ENCODE measurements at regions not wholly inside any gene's neighbourhood (a gene's known extent, or its start where the extent isn't known, plus 50 kb on each side); places are given as distances from the start of the nearest gene placed in this dataset.

- Mint-ChIP-seq H3K27ac (no peak overlapping the region), H3K9me3 (peaks cover 6 to 9% of the 10 kb centered on the region in 2 donors), H3K36me3 (no peaks in the 10 kb centered on the region), H3K4me1 (no peaks in the 10 kb centered on the region), H3K27me3 (peaks cover 7 to 11% of the 10 kb centered on the region in 2 donors), H3K4me3 (no peak overlapping the region)
- DNase-seq, result no peak
- ATAC-seq (replicated peaks), result no peak
These were observed 70.8 kb upstream of the FGFR2 start for GRCh38 chr10:121669028-121669374.

DNA sequence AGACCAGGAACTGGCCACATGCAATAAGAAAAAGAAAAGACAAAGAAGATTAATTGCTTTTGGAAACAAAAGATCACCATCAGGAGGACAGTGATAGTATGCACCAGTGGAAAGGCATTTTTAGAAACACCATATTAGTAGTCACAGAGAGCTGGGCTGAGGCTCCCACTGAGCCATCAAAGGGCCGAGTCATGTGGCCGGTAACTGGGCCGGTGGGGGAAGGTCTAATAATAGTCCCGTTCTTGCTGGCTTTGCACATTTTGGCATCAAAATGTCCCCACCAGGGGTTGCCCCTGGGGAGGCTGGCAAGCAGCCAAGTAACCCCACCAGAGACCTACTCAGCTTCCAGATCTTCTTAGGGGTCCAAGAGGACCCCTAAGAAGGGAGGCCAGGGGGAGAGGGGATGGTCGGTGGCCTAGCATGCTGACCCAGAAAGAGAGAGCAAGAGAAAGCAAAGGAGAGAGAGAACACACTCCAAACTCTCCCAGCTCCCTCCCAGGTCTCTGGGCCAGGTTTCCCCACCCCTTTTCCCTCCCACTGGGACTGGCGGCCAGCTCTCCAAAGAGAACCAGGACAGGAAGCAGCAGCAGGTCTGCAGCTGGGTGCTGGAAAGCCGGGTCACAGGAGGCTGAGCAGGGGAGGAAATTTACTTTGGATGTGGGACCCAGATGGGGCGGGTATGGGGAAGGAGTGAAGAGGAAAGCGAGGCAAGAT is 70.2 kb upstream of the FGFR2 start:
- H3K4me3 Mint-ChIP-seq, result no peak overlapping the region
- H3K27me3 Mint-ChIP-seq, result peaks cover 7 to 11% of the 10 kb centered on the region in 2 donors
- no peak overlapping the region for H3K27ac Mint-ChIP-seq
- ATAC-seq (replicated peaks) (no peak), DNase-seq (no peak)
- H3K9me3 Mint-ChIP-seq, result peaks cover 7 to 9% of the 10 kb centered on the region in 2 donors
- no peaks in the 10 kb centered on the region for H3K4me1 Mint-ChIP-seq
- H3K36me3 Mint-ChIP-seq, result no peaks in the 10 kb centered on the region

DNA sequence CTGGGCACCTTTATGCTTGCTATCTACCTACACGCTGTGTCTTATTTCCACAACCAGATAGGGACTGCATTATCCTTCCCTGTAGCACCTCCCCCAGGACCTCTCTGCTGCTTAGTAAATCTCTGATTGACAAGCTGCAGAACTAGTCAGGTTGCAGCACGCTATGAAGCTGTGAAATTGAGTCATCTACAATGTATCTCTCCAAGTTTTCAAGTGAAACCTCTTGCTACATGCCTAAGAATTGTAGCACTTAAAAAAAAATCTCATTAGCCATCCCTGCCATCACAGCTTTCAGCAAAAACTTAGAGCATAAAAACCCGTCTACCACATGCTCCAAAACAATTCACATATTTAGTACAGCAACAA is 69.7 kb upstream of the FGFR2 start:
- Mint-ChIP-seq H3K4me1 (no peaks in the 10 kb centered on the region), H3K27ac (no peak overlapping the region), H3K9me3 (peaks cover 7 to 9% of the 10 kb centered on the region in 2 donors), H3K27me3 (peaks cover 7 to 11% of the 10 kb centered on the region in 2 donors), H3K4me3 (no peak overlapping the region), H3K36me3 (no peaks in the 10 kb centered on the region)
- DNase-seq (no peak), ATAC-seq (replicated peaks) (no peak)

GRCh38 chr10:121665809-121666208 is 67.6 kb upstream of the FGFR2 start:
- ATAC-seq (replicated peaks) (no peak), DNase-seq (no peak)
- peaks cover 7 to 9% of the 10 kb centered on the region in 2 donors for H3K9me3 Mint-ChIP-seq
- H3K27me3 Mint-ChIP-seq, result peaks cover 7 to 11% of the 10 kb centered on the region in 2 donors
- H3K36me3 Mint-ChIP-seq, result no peaks in the 10 kb centered on the region
- H3K4me1 Mint-ChIP-seq, result no peaks in the 10 kb centered on the region
- H3K4me3 Mint-ChIP-seq, result no peak overlapping the region
- no peak overlapping the region for H3K27ac Mint-ChIP-seq

GRCh38 chr10:121664671-121665070 is 66.4 kb upstream of the FGFR2 start:
- ATAC-seq (replicated peaks), result no peak
- Mint-ChIP-seq H3K36me3 (no peaks in the 10 kb centered on the region), H3K27me3 (peaks cover 2 to 11% of the 10 kb centered on the region in 2 donors), H3K4me3 (no peak overlapping the region), H3K27ac (no peak overlapping the region), H3K9me3 (peaks cover 7 to 9% of the 10 kb centered on the region in 2 donors), H3K4me1 (no peaks in the 10 kb centered on the region)
- no peak for DNase-seq

DNA sequence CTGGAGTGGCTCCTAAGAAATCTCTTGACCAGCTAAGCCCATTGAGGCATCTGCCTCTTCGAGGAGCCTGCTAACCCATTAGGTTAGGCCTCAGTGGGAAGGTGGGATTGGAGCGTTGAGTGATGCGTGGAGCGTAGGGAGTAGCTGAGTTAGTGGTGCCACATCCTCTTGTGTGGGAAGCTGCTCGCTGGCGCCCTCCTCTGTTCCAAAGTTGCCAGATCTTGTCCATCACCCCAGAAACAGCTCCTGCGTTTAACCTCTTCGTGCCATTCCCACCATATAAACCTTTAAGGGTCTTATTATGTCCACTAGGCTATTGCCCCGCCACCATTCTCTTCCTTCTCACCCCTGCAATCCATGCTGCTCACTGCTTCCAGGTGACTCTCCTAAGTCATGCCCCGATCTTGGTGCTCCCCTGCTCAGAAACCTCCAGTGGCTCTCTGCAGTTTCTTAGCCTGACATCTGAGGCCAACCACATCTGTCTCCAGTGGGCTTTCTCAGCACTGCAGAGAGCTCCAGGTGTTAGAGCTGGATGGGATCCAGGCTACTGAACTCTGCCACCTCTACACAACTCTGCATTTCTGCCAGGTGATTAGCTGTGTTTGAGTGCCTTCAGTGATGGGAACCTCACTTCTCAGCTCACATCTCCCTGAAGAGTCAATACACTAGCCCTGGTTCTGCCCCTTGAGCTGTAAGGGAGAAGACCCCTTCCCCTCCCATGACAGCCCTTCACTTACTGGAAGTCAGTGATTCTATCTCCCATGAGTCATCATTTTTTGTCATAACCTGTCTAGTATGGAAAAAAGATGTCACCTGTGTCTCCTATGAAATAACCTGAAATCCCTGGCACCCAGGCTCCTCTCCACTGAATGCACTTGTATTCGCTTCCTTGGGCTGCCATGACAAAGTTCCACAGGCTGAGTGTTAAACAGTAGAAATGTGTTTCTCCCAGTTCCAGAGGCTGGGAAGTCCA is 65.0 kb upstream of the FGFR2 start:
- H3K27me3 Mint-ChIP-seq, result peaks cover 0 to 4% of the 10 kb centered on the region in 2 donors
- ATAC-seq (replicated peaks) (no peak), DNase-seq (no peak)
- H3K4me1 Mint-ChIP-seq, result no peaks in the 10 kb centered on the region
- H3K9me3 Mint-ChIP-seq, result peaks cover 7 to 9% of the 10 kb centered on the region in 2 donors
- no peak overlapping the region for H3K4me3 Mint-ChIP-seq
- H3K36me3 Mint-ChIP-seq, result no peaks in the 10 kb centered on the region
- H3K27ac Mint-ChIP-seq, result no peak overlapping the region

GRCh38 chr10:121662531-121662930 is 64.3 kb upstream of the FGFR2 start:
- no peak for DNase-seq
- Mint-ChIP-seq H3K4me3 (no peak overlapping the region), H3K36me3 (no peaks in the 10 kb centered on the region), H3K27me3 (no peaks in the 10 kb centered on the region), H3K4me1 (no peaks in the 10 kb centered on the region), H3K9me3 (peaks cover 7 to 9% of the 10 kb centered on the region in 2 donors), H3K27ac (no peak overlapping the region)
- ATAC-seq (replicated peaks), result no peak

DNA sequence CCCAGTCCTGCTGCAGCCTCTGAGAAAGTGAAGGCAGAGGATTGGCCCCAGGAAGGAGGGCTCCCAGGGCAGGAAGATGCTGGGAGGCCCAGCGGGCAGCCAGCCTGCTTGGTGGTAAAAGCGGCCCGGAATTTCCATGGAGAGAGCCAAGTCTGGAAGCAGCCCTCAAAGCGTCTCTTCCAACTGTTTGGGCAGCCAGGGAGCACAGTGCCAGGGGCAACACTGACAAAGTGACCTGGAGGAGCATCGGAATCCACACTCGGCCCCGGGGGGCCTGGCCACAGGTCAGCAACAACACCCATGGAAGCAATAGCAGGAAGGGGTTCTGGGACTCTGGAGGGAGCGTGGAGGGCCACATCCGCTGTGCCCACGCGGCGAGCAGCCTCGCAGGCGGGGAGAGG is 63.2 kb upstream of the FGFR2 start:
- Mint-ChIP-seq H3K27ac (no peak overlapping the region), H3K27me3 (no peaks in the 10 kb centered on the region), H3K4me1 (no peaks in the 10 kb centered on the region), H3K36me3 (no peaks in the 10 kb centered on the region), H3K4me3 (no peak overlapping the region), H3K9me3 (peaks cover 6 to 9% of the 10 kb centered on the region in 2 donors)
- ATAC-seq (replicated peaks) (no peak), DNase-seq (no peak)

DNA sequence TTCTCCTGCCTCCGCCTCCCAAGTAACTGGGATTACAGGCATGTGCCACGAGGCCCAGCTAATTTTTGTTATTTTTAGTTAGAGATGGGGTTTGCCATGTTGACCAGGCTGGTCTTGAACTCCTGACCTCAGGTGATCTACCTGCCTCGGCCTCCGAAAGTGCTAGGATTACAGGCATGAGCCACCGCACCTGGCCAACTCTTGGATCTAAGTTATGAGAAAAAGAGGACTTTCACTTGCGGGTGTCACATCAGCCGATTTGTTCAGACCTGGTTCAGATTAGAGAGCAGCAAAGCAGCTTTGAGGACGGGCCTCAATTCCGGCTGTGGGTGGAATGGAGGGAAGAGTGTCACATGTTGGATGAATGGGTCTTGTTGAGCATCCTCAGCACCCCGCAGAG is 61.0 kb upstream of the FGFR2 start:
- ATAC-seq (replicated peaks) (no peak), DNase-seq (no peak)
- Mint-ChIP-seq H3K9me3 (peaks cover 0 to 1% of the 10 kb centered on the region in 2 donors), H3K4me3 (no peak overlapping the region), H3K27ac (no peak overlapping the region), H3K27me3 (no peaks in the 10 kb centered on the region), H3K4me1 (no peaks in the 10 kb centered on the region), H3K36me3 (no peaks in the 10 kb centered on the region)

- no peaks in the 10 kb centered on the region for H3K4me1 Mint-ChIP-seq
- DNase-seq (no peak), ATAC-seq (replicated peaks) (no peak)
- no peaks in the 10 kb centered on the region for H3K27me3 Mint-ChIP-seq
- no peak overlapping the region for H3K27ac Mint-ChIP-seq
- no peaks in the 10 kb centered on the region for H3K36me3 Mint-ChIP-seq
- H3K9me3 Mint-ChIP-seq, result peaks cover under 1% of the 10 kb centered on the region in 2 donors
- H3K4me3 Mint-ChIP-seq, result no peak overlapping the region
These were observed 60.4 kb upstream of the FGFR2 start for GRCh38 chr10:121658611-121659010.

- DNase-seq (no peak), ATAC-seq (replicated peaks) (no peak)
- Mint-ChIP-seq H3K27ac (no peak overlapping the region), H3K9me3 (peaks cover 0 to 4% of the 10 kb centered on the region in 2 donors), H3K4me1 (no peaks in the 10 kb centered on the region), H3K4me3 (no peak overlapping the region), H3K27me3 (no peaks in the 10 kb centered on the region), H3K36me3 (no peaks in the 10 kb centered on the region)
These were observed 59.9 kb upstream of the FGFR2 start for GRCh38 chr10:121658111-121658510.

GRCh38 chr10:121655254-121656144 is 57.3 kb upstream of the FGFR2 start:
- no peaks in the 10 kb centered on the region for H3K4me1 Mint-ChIP-seq
- no peak overlapping the region for H3K4me3 Mint-ChIP-seq
- H3K9me3 Mint-ChIP-seq, result peaks cover 0 to 4% of the 10 kb centered on the region in 2 donors
- no peaks in the 10 kb centered on the region for H3K36me3 Mint-ChIP-seq
- H3K27ac Mint-ChIP-seq, result no peak overlapping the region
- ATAC-seq (replicated peaks) (no peak), DNase-seq (no peak)
- H3K27me3 Mint-ChIP-seq, result no peaks in the 10 kb centered on the region

GRCh38 chr10:121654021-121654545 is 55.8 kb upstream of the FGFR2 start:
- no peak overlapping the region for H3K4me3 Mint-ChIP-seq
- H3K36me3 Mint-ChIP-seq, result no peaks in the 10 kb centered on the region
- DNase-seq, result no peak
- H3K27ac Mint-ChIP-seq, result no peak overlapping the region
- H3K9me3 Mint-ChIP-seq, result peaks cover 0 to 4% of the 10 kb centered on the region in 2 donors
- H3K4me1 Mint-ChIP-seq, result no peaks in the 10 kb centered on the region
- ATAC-seq (replicated peaks), result no peak
- H3K27me3 Mint-ChIP-seq, result no peaks in the 10 kb centered on the region

- Mint-ChIP-seq H3K27ac (no peak overlapping the region), H3K36me3 (no peaks in the 10 kb centered on the region), H3K4me1 (no peaks in the 10 kb centered on the region), H3K9me3 (peaks cover 0 to 4% of the 10 kb centered on the region in 2 donors), H3K27me3 (no peaks in the 10 kb centered on the region), H3K4me3 (no peak overlapping the region)
- no peak for ATAC-seq (replicated peaks)
- no peak for DNase-seq
These were observed 55.4 kb upstream of the FGFR2 start for GRCh38 chr10:121653608-121654007.
